GM06990 (cell line): ENCODE measurements at regions not wholly inside any gene's neighbourhood (a gene's known extent, or its start where the extent isn't known, plus 50 kb on each side); places are given as distances from the start of the nearest gene placed in this dataset.

Experiments used
- DNase-seq: peaks from one replicate; pipeline ENCODE4 v3.0.0-alpha.2; 2011; ENCODE audit not compliant: insufficient read length; ENCODE audit errors: extremely low read depth
- H3K27me3 ChIP-seq: replicated peaks from 2 replicates; pipeline ENCODE4 v1.6.0; 2011; ENCODE audit warnings: low read length; ENCODE audit not compliant: control insufficient read depth, insufficient read depth
- H3K36me3 ChIP-seq: 2 replicates; pipeline ENCODE4 v1.5.1; 2011; ENCODE audit warnings: low read length; ENCODE audit not compliant: control insufficient read depth, insufficient read depth
- H3K4me3 ChIP-seq: replicated peaks from 2 replicates; pipeline ENCODE4 v1.5.1; 2011; ENCODE audit warnings: low read depth, mild to moderate bottlenecking, control low read depth, low read length
- CTCF ChIP-seq: IDR thresholded peaks from 2 replicates; pipeline ENCODE4 v1.5.1; 2011; ENCODE audit warnings: low read length, control low read depth, mild to moderate bottlenecking, inconsistent platforms; ENCODE audit not compliant: insufficient read depth, poor library complexity, severe bottlenecking

GRCh38 chr5:96262105-96262504, 170.9 kb downstream of the PCSK1 start:
- Histone ChIP-seq H3K27me3 (no peaks in the 10 kb centered on the region), H3K4me3 (no peak overlapping the region), H3K36me3 (no peaks in the 10 kb centered on the region)
- no peak for TF ChIP-seq CTCF
- no peak for DNase-seq

- no peak for DNase-seq
- Histone ChIP-seq H3K36me3 (no peaks in the 10 kb centered on the region), H3K4me3 (no peak overlapping the region), H3K27me3 (no peaks in the 10 kb centered on the region)
- no peak for TF ChIP-seq CTCF
Measured at GRCh38 chr5:96260009-96260408, 173.0 kb downstream of the PCSK1 start.

GRCh38 chr5:96259151-96259772, 173.8 kb downstream of the PCSK1 start:
- no peaks in the 10 kb centered on the region for H3K27me3 ChIP-seq
- no peak for DNase-seq
- no peak for TF ChIP-seq CTCF
- no peaks in the 10 kb centered on the region for H3K36me3 ChIP-seq
- no peak overlapping the region for H3K4me3 ChIP-seq

GRCh38 chr5:96258692-96259091, 174.4 kb downstream of the PCSK1 start:
- no peaks in the 10 kb centered on the region for H3K27me3 ChIP-seq
- no peak for TF ChIP-seq CTCF
- H3K36me3 ChIP-seq = no peaks in the 10 kb centered on the region
- DNase-seq = no peak
- no peak overlapping the region for H3K4me3 ChIP-seq

- no peak overlapping the region for H3K4me3 ChIP-seq
- no peak for TF ChIP-seq CTCF
- no peaks in the 10 kb centered on the region for H3K27me3 ChIP-seq
- no peaks in the 10 kb centered on the region for H3K36me3 ChIP-seq
- no peak for DNase-seq
Measured at GRCh38 chr5:96257904-96258303, 175.1 kb downstream of the PCSK1 start.
